PC-9 (cell line): ENCODE measurements at regions not wholly inside any gene's neighbourhood (a gene's known extent, or its start where the extent isn't known, plus 50 kb on each side); places are given as distances from the start of the nearest gene placed in this dataset.
"Not testable (repeated sequence)": the region's sequence is repeated elsewhere in the genome, so short reads cannot be mapped to it uniquely, and the experiment has no call there.

Experiments
- BruUV-seq: library from RNA; stranded (reverse); fragments of 400-500 nt; replicated peaks from 2 replicates; lab custom pipeline; 2021; lab: Mats Ljungman, UMichigan
- CTCF ChIA-PET: fragments of 300-600 bp; sonication (Branson Sonifier 250); formaldehyde crosslinking; loops from one replicate; lab custom pipeline; 2022; ENCODE audit warnings: antibody characterized with exemption; lab: Charles Lee
- POLR2A ChIA-PET: fragments of 300-600 bp; sonication (Branson Sonifier 250); formaldehyde crosslinking; loops from one replicate; lab custom pipeline; 2022; ENCODE audit warnings: antibody characterized with exemption; ENCODE audit not compliant: unreplicated experiment; lab: Charles Lee
- DNase-seq, 2 experiments: peaks; one replicate each; pipeline versions ENCODE4 v3.0.0 to v3.0.0-alpha.2; 2015 to 2022; ENCODE audit warnings: mixed read lengths in 1 of 2
- H2AFZ ChIP-seq: fragments of 200-600 bp; sonication (generic); 2 replicates; pipeline ENCODE4 v1.8.1; 2017; ENCODE audit warnings: antibody characterized with exemption
- H3F3A ChIP-seq: fragments of 200-600 bp; sonication (generic); 2 replicates; pipeline ENCODE4 v1.8.1; 2017; ENCODE audit warnings: antibody characterized with exemption, mild to moderate bottlenecking, low read depth; ENCODE audit not compliant: insufficient read depth
- H3K27ac ChIP-seq: fragments of 200-600 bp; sonication (generic); 2 replicates; pipeline ENCODE4 v1.6.1; 2016; ENCODE audit warnings: mixed run types
- H3K27me3 ChIP-seq: fragments of 200-600 bp; sonication (generic); 2 replicates; pipeline ENCODE4 v1.6.1; 2016; ENCODE audit warnings: low read depth, mixed run types; ENCODE audit not compliant: insufficient read depth
- H3K36me3 ChIP-seq: fragments of 200-600 bp; sonication (generic); 2 replicates; pipeline ENCODE4 v1.6.1; 2016; ENCODE audit warnings: low read depth, mixed run types
- H3K4me1 ChIP-seq: fragments of 200-600 bp; sonication (generic); replicated peaks from 2 replicates; pipeline ENCODE4 v1.6.1; 2016; ENCODE audit warnings: mixed run types; ENCODE audit not compliant: insufficient read depth
- H3K4me2 ChIP-seq: fragments of 200-600 bp; sonication (generic); 2 replicates; pipeline ENCODE4 v1.6.1; 2017; ENCODE audit warnings: mixed run types
- H3K4me3 ChIP-seq: fragments of 200-600 bp; sonication (generic); 2 replicates; pipeline ENCODE4 v1.6.1; 2016; ENCODE audit warnings: mixed run types
- H3K79me2 ChIP-seq: fragments of 200-600 bp; sonication (generic); 2 replicates; pipeline ENCODE4 v1.6.1; 2017; ENCODE audit warnings: low read depth, mixed run types
- H3K9me2 ChIP-seq: fragments of 200-600 bp; sonication (generic); 2 replicates; pipeline ENCODE4 v1.8.1; 2017; ENCODE audit warnings: mild to moderate bottlenecking; ENCODE audit not compliant: insufficient read depth
- H3K9me3 ChIP-seq: fragments of 200-600 bp; sonication (generic); 2 replicates; pipeline ENCODE4 v1.8.1; 2016; ENCODE audit warnings: low read depth; ENCODE audit not compliant: insufficient read depth
- H4K20me1 ChIP-seq: fragments of 200-600 bp; sonication (generic); 2 replicates; pipeline ENCODE4 v1.8.1; 2017; ENCODE audit not compliant: insufficient read depth
- CTCF ChIP-seq: fragments of 200-600 bp; sonication (generic); conservative IDR thresholded peaks from 2 replicates; pipeline ENCODE4 v1.6.1; 2017; ENCODE audit warnings: mixed run types, antibody characterized with exemption, mild to moderate bottlenecking, moderate library complexity
- EZH2 ChIP-seq: fragments of 200-600 bp; sonication (generic); IDR thresholded peaks from 2 replicates; pipeline ENCODE4 v1.8.0; 2017; ENCODE audit warnings: antibody characterized with exemption, low read depth
- intact Hi-C: fragments of 100-400 bp; cut with micrococcal nuclease; formaldehyde crosslinking; loops from one replicate; pipeline ENCODE4 v1.10.0; 2022; ENCODE audit not compliant: unreplicated experiment

GRCh38 chr6:144493035-144493910, 208.1 kb downstream of the UTRN start:
- 0 out of 2 replicates have a peak, but pooled peaks cover 3% of the 10 kb centered on the region for H3K36me3 ChIP-seq
- no peaks in the 10 kb centered on the region for H3K9me2 ChIP-seq
- no peaks in the 10 kb centered on the region for H3K79me2 ChIP-seq
- H3K27ac ChIP-seq: no peak overlapping the region
- TF ChIP-seq EZH2 (no peak), CTCF (no peak)
- ChIA-PET POLR2A (no interaction called here), CTCF (no interaction called here)
- no peak overlapping the region for H3K4me2 ChIP-seq
- BruUV-seq: no TSS peak
- H3F3A ChIP-seq: no peaks in the 10 kb centered on the region
- no peak overlapping the region for H2AFZ ChIP-seq
- no peaks in the 10 kb centered on the region for H4K20me1 ChIP-seq
- H3K9me3 ChIP-seq: no peaks in the 10 kb centered on the region
- H3K4me1 ChIP-seq: no peaks in the 10 kb centered on the region
- intact Hi-C loops: no loop called here
- H3K4me3 ChIP-seq: no peak overlapping the region
- DNase-seq: no peak
- no peaks in the 10 kb centered on the region for H3K27me3 ChIP-seq

- H4K20me1 ChIP-seq, H3K9me2 ChIP-seq, H2AFZ ChIP-seq, H3F3A ChIP-seq, H3K79me2 ChIP-seq, intact Hi-C loops, H3K4me3 ChIP-seq, H3K27me3 ChIP-seq, H3K4me2 ChIP-seq, H3K4me1 ChIP-seq, H3K27ac ChIP-seq, POLR2A ChIA-PET, DNase-seq, BruUV-seq, H3K36me3 ChIP-seq, H3K9me3 ChIP-seq: not testable (repeated sequence)
- CTCF ChIA-PET: interaction anchor here (0.7 kb wide), 1 partner anchor 140 kb away, joined by 4 read pairs; no protein-coding TSS in a partner anchor
Measured at GRCh38 chr6:144495076-144495475, 209.9 kb downstream of the UTRN start.

GRCh38 chr6:144497650-144498049, 212.5 kb downstream of the UTRN start:
- Histone ChIP-seq H3K9me3 (no peaks in the 10 kb centered on the region), H3F3A (no peaks in the 10 kb centered on the region), H3K27ac (no peak overlapping the region), H3K4me3 (no peak overlapping the region), H3K4me2 (no peak overlapping the region), H3K4me1 (no peaks in the 10 kb centered on the region), H3K36me3 (no peaks in the 10 kb centered on the region), H4K20me1 (no peaks in the 10 kb centered on the region), H3K27me3 (no peaks in the 10 kb centered on the region), H2AFZ (no peak overlapping the region), H3K9me2 (no peaks in the 10 kb centered on the region), H3K79me2 (no peaks in the 10 kb centered on the region)
- BruUV-seq: no TSS peak
- TF ChIP-seq CTCF (no peak), EZH2 (no peak)
- intact Hi-C loops: no loop called here
- ChIA-PET CTCF (no interaction called here), POLR2A (no interaction called here)
- no peak for DNase-seq
